HEK293T (cell line): ENCODE measurements at regions not wholly inside any gene's neighbourhood (a gene's known extent, or its start where the extent isn't known, plus 50 kb on each side); places are given as distances from the start of the nearest gene placed in this dataset.
"Not testable (repeated sequence)": the region's sequence is repeated elsewhere in the genome, so short reads cannot be mapped to it uniquely, and the experiment has no call there.

ENCODE experiments used
- CTBP1 ChIP-seq: fragments of 450-650 bp; IDR thresholded peaks from 2 replicates; pipeline ENCODE4 v1.6.1; 2016; ENCODE audit warnings: borderline replicate concordance
- FOXA1 ChIP-seq: fragments of 450-650 bp; IDR thresholded peaks from 2 replicates; pipeline ENCODE4 v1.6.1; 2016; ENCODE audit warnings: mild to moderate bottlenecking
- FOXM1 ChIP-seq: fragments of 450-650 bp; IDR thresholded peaks from 2 replicates; pipeline ENCODE4 v1.6.1; 2017; ENCODE audit warnings: mild to moderate bottlenecking, borderline replicate concordance
- HDGF ChIP-seq: fragments of 450-650 bp; IDR thresholded peaks from 2 replicates; pipeline ENCODE4 v1.6.1; 2017; ENCODE audit warnings: antibody characterized with exemption, borderline replicate concordance
- NFRKB ChIP-seq: fragments of 450-650 bp; IDR thresholded peaks from 2 replicates; pipeline ENCODE4 v1.6.1; 2016; ENCODE audit warnings: mild to moderate bottlenecking, moderate library complexity
- SUZ12 ChIP-seq: fragments of 450-650 bp; IDR thresholded peaks from 2 replicates; pipeline ENCODE4 v1.6.1; 2016; ENCODE audit warnings: mild to moderate bottlenecking
- TARDBP ChIP-seq: fragments of 450-650 bp; IDR thresholded peaks from 2 replicates; pipeline ENCODE4 v1.6.1; 2016

DNA sequence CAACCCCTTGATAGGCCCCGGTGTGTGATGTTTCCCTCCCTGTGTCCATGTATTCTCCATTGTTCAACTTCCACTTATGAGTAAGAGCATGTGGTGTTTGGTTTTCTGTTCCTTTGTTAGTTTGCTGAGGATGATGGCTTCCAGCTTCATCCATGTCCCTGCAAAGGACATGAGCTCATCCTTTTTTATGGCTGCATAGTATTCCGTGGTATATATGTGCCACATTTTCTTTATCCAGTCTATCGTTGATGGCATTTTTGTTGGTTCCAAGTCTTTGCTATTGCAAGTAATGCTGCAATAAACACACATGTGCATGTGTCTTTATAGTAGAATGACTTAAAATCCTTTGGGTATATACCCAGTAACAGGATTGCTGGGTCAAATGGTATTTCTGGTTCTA, 132.3 kb downstream of the CXCL12 start:
- not testable (repeated sequence) for TF ChIP-seq FOXM1, TARDBP, NFRKB, HDGF, SUZ12, FOXA1, CTBP1
